ENCODE measurements at regions not wholly inside any gene's neighbourhood (a gene's known extent, or its start where the extent isn't known, plus 50 kb on each side); places are given as distances from the start of the nearest gene placed in this dataset.

DNA sequence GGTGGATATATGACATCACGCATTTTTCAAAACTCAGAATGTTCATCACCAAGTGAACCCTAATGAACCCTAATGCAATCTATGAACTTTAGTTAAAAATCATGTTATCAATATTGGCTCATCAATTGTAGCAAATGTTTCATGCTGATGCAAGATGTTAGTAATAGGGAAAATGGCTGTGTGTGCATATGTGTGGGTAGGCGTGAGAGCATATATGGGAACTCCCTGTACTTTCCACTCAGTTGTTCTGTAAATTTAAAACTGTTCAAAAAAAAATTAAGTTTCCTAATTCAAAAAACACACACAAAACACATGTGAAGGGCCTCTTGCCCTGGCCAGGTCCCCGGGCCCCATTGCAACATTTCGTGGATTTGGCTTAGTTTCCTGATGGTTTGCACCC is 89.7 kb upstream of the PROK2 start:
- TF ChIP-seq, protein P1, sequence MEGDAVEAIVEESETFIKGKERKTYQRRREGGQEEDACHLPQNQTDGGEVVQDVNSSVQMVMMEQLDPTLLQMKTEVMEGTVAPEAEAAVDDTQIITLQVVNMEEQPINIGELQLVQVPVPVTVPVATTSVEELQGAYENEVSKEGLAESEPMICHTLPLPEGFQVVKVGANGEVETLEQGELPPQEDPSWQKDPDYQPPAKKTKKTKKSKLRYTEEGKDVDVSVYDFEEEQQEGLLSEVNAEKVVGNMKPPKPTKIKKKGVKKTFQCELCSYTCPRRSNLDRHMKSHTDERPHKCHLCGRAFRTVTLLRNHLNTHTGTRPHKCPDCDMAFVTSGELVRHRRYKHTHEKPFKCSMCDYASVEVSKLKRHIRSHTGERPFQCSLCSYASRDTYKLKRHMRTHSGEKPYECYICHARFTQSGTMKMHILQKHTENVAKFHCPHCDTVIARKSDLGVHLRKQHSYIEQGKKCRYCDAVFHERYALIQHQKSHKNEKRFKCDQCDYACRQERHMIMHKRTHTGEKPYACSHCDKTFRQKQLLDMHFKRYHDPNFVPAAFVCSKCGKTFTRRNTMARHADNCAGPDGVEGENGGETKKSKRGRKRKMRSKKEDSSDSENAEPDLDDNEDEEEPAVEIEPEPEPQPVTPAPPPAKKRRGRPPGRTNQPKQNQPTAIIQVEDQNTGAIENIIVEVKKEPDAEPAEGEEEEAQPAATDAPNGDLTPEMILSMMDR (IDR thresholded peaks at IDR 0.05) = no peak
- no peak for TF ChIP-seq POLR2A (IDR thresholded peaks at IDR 0.05)

Measured in testis (tissue), 2 donors.